Duodenal mucosa (tissue), 2 donors: ENCODE measurements at regions not wholly inside any gene's neighbourhood (a gene's known extent, or its start where the extent isn't known, plus 50 kb on each side); places are given as distances from the start of the nearest gene placed in this dataset.

Experiments
- H3K27ac ChIP-seq: one replicate; pipeline ENCODE4 v1.7.0; 2013; ENCODE audit warnings: low read depth, low read length
- H3K27me3 ChIP-seq, 2 donors: one replicate each; pipeline ENCODE4 v1.7.0; 2013; ENCODE audit warnings: low read length in 2 of 2, control low read depth in 1 of 2; ENCODE audit not compliant: insufficient read depth in 2 of 2, control insufficient read depth in 1 of 2
- H3K36me3 ChIP-seq, 2 donors: one replicate each; pipeline ENCODE4 v1.7.0; 2013; ENCODE audit warnings: low read length in 2 of 2, control low read depth in 1 of 2; ENCODE audit not compliant: insufficient read depth in 2 of 2, control insufficient read depth in 1 of 2
- H3K4me1 ChIP-seq, 2 donors: one replicate each; pipeline ENCODE4 v1.7.0; 2013; ENCODE audit warnings: low read length in 2 of 2, control low read depth in 1 of 2; ENCODE audit not compliant: insufficient read depth in 2 of 2, control insufficient read depth in 1 of 2
- H3K4me3 ChIP-seq, 2 donors: one replicate each; pipeline ENCODE4 v1.7.0; 2013; ENCODE audit warnings: low read length in 2 of 2, low read depth in 1 of 2
- H3K9ac ChIP-seq, 2 donors: one replicate each; pipeline ENCODE4 v1.7.0; 2013; ENCODE audit warnings: low read length in 2 of 2, low read depth in 1 of 2
- H3K9me3 ChIP-seq, 2 donors: one replicate each; pipeline ENCODE4 v1.7.0; 2013; ENCODE audit warnings: low read length in 2 of 2, control low read depth in 1 of 2; ENCODE audit not compliant: control insufficient read depth in 1 of 2

DNA sequence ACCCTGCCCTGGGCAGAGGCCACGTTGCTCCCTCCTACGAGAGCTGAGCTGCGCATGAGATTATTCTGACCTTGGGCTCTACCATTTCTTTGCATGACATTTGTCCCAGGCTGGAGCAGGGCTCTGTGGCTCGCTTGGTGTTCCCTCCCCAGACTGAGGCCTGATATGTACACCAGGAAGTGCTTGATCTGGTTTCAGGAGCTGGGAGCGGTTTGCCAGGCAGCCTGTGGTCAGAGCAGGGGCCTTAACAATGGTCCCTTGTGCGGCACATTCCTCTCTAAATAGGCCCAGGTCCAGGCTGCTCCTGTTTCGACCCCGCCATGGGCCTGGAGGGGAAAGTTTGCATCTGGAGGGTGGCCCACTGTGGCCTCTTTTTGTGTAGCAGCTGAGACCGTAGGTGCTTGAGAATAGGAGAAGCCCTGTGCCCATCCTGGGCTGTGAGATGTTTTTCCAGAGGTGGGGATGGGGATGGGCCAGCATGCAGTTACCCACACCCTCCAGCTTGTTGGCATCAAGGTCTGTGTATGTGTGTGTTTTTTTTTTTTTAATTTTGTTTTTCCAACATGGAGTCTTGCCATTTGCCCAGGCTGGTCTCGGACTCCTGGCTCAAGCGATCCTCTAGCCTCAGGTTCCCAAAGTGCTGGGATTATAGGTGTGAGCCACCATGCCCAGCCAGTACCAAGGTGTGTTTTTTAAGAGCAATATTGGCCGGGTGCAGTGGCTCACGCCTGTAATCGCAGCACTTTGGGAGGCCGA, 253.9 kb downstream of the SEC14L1 start:
- H3K27ac ChIP-seq, result peak overlapping the region; percentile 73
- peaks cover 45 to 58% of the 10 kb centered on the region in 2 donors for H3K4me1 ChIP-seq
- no peaks in the 10 kb centered on the region for H3K9me3 ChIP-seq
- H3K9ac ChIP-seq, result peak overlapping the region in 1 of 2 donors; percentile 4
- H3K4me3 ChIP-seq, result peak overlapping the region in 1 of 2 donors; percentile 2
- H3K36me3 ChIP-seq, result peaks cover 2 to 5% of the 10 kb centered on the region in 2 donors
- H3K27me3 ChIP-seq, result no peaks in the 10 kb centered on the region

DNA sequence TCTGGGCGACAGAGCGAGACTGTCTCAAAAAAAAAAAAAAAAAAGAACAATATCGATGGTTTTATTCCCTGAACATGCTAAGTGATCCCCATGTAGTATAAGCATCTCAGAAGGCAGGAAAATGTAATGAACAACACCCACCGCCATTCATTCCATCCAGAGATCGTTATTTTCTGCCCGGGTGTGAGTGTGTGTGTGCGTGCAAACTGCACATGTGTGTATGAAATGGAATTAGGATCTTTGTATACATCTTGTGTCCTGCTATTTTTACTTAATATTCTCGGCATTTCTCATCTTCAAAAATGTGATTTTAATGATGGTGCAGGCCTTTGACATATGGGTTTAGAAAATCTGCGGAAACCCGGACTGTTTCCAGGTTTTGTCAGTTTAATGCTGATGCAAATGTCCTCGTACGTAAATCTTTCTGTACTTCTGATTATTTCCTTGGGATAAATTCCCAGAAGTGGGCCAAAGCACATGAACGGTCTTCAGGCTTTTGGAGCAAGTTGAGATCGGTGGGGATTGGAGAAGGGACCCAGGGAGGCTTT, 254.8 kb downstream of the SEC14L1 start:
- Histone ChIP-seq H3K27ac (no peak overlapping the region), H3K9me3 (no peaks in the 10 kb centered on the region), H3K36me3 (peaks cover 2 to 5% of the 10 kb centered on the region in 2 donors), H3K27me3 (no peaks in the 10 kb centered on the region), H3K9ac (no peak overlapping the region), H3K4me1 (peaks cover 52 to 63% of the 10 kb centered on the region in 2 donors), H3K4me3 (no peak overlapping the region)

DNA sequence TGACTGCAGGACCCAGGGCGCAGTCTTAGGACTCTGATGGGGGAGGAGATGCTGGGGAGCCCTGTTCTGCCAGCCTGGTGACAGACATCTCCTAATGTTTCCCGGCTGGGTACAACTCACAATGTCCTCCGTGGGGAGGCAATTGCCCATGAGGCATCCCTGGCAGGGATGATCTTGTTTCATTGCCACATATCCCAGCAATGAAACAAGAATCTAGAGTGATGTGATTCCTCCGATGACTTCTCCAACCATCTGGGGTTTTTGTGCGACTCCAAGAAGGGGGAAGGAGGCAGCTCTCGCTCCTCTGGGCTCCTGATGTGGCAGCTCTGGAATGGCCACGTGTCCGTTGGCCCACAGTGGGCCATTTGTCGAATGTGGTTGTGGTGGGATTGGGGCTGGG, 255.8 kb downstream of the SEC14L1 start:
- H3K4me3 ChIP-seq, result no peak overlapping the region
- H3K27me3 ChIP-seq, result no peaks in the 10 kb centered on the region
- no peak overlapping the region for H3K27ac ChIP-seq
- H3K9me3 ChIP-seq, result no peaks in the 10 kb centered on the region
- peaks cover 45 to 58% of the 10 kb centered on the region in 2 donors for H3K4me1 ChIP-seq
- no peak overlapping the region for H3K9ac ChIP-seq
- peaks cover 0 to 5% of the 10 kb centered on the region in 2 donors for H3K36me3 ChIP-seq

DNA sequence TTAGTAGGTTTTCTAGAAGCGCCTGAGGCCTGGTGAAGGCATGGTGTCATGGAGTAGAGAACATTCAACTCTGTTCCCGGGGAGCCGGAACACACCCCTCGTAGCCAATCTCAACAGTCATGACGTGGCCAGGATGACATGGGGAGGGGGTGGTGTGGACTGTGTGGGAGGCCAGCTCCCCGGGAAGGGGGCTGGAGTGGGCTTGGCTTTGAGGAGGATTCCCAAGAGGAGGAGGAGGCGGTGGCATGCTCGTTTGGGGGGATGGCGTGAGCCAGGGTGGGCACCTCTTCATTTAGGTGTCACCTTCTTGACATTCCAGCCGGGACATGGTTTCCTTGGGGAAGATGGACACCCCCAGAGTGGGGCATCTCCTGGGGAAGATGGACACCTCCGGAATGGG, 257.5 kb downstream of the SEC14L1 start:
- Histone ChIP-seq H3K27ac (no peak overlapping the region), H3K4me1 (peaks cover 29 to 42% of the 10 kb centered on the region in 2 donors), H3K27me3 (no peaks in the 10 kb centered on the region), H3K9me3 (no peaks in the 10 kb centered on the region), H3K4me3 (no peak overlapping the region), H3K36me3 (peaks cover 0 to 17% of the 10 kb centered on the region in 2 donors), H3K9ac (no peak overlapping the region)

DNA sequence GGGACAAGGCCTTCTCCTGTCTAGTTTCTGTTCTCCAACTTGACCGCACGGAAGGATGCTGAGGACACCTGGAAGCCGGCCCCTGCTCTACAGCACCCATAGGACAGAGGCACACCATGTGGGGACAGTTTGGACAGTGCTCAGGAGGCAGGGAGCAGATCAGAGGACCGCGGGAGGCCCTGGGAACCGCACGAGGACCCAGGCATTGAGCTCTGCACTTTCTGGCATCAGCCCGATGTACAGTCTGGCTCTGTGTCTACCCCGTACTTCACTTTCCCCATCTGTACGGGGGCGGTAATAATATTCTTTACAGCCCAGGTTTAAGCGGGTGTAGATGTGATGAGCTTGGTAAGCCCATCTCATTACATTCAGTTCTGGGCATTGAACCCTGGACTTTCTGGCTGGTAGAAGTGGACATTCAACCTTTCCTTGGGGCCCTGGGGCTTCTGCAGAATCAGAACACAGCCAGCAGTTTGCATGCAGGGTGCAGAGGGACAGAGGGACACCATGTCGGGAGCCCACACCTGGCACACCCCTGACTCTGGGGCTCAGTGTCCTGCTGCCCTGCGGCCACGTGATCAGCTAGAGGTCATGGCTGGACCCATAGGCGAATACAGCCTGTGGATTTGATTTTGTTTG, 258.7 kb downstream of the SEC14L1 start:
- Histone ChIP-seq H3K9ac (no peak overlapping the region), H3K27ac (no peak overlapping the region), H3K9me3 (no peaks in the 10 kb centered on the region), H3K4me3 (no peak overlapping the region), H3K4me1 (peaks cover 22 to 31% of the 10 kb centered on the region in 2 donors), H3K27me3 (no peaks in the 10 kb centered on the region), H3K36me3 (peaks cover 0 to 25% of the 10 kb centered on the region in 2 donors)

DNA sequence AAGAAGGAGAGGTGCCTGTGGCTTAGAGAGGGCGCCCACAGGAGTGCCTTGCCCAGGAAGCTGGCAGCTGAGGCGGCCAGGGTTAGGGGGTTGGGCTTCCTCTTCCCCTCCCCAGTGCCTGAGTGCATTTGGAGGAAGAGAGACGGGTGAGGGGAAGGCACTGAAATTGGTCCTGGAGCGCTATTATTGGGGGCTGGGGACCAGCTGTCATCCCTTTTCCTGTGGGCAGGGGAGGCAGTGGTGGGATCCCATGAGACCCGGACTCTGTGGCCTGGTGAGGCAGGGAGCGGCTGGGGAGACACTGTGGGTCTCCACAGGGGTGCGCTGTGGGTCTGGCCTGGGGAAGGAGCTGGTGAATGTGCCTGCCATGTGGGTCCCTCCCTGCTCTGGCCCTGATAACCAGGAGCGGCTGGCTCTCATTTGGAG, 259.7 kb downstream of the SEC14L1 start:
- Histone ChIP-seq H3K9ac (no peak overlapping the region), H3K4me1 (peaks cover 21 to 36% of the 10 kb centered on the region in 2 donors), H3K9me3 (no peaks in the 10 kb centered on the region), H3K27ac (no peak overlapping the region), H3K4me3 (no peak overlapping the region), H3K36me3 (peaks cover 0 to 27% of the 10 kb centered on the region in 2 donors), H3K27me3 (no peaks in the 10 kb centered on the region)

DNA sequence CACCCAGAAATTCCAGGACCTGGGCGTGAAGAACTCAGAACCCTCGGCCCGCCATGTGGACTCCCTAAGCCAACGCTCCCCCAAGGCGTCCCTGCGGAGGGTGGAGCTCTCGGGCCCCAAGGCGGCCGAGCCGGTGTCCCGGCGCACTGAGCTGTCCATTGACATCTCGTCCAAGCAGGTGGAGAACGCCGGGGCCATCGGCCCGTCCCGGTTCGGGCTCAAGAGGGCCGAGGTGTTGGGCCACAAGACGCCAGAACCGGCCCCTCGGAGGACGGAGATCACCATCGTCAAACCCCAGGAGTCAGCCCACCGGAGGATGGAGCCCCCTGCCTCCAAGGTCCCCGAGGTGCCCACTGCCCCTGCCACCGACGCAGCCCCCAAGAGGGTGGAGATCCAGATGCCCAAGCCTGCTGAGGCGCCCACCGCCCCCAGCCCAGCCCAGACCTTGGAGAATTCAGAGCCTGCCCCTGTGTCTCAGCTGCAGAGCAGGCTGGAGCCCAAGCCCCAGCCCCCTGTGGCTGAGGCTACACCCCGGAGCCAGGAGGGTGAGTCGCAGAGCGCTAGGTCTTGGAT, 261.5 kb downstream of the SEC14L1 start:
- H3K27ac ChIP-seq, result no peak overlapping the region
- peaks cover 29 to 40% of the 10 kb centered on the region in 2 donors for H3K4me1 ChIP-seq

DNA sequence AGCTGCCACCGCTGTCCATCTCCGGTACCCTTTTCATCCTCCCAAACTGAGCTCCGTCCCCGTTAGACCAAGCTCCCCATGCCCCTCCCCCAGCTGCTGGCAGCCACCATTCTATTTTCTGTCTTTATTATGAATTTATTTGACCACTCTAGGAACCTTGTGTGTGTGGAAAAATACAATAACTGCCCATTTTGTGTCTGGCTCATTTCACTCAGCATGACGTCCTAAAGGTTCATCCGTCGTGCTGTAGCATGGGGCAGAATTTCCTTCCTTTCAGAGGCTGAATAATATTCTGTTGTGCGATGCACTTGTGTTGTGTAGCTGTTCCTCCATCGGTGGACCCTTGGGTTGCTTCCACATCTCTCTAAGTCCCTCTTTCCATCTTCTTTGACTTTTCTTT, 263.1 kb downstream of the SEC14L1 start:
- Histone ChIP-seq H3K4me3 (no peak overlapping the region), H3K9ac (no peak overlapping the region), H3K27ac (no peak overlapping the region), H3K9me3 (no peaks in the 10 kb centered on the region), H3K27me3 (no peaks in the 10 kb centered on the region), H3K4me1 (peaks cover 36 to 54% of the 10 kb centered on the region in 2 donors), H3K36me3 (peaks cover 0 to 27% of the 10 kb centered on the region in 2 donors)

More for the DNA sequence above, 261.5 kb downstream of the SEC14L1 start:
- H3K4me3 ChIP-seq, result no peak overlapping the region
- no peak overlapping the region for H3K9ac ChIP-seq
- peaks cover 0 to 27% of the 10 kb centered on the region in 2 donors for H3K36me3 ChIP-seq
- no peaks in the 10 kb centered on the region for H3K9me3 ChIP-seq
- H3K27me3 ChIP-seq, result no peaks in the 10 kb centered on the region

DNA sequence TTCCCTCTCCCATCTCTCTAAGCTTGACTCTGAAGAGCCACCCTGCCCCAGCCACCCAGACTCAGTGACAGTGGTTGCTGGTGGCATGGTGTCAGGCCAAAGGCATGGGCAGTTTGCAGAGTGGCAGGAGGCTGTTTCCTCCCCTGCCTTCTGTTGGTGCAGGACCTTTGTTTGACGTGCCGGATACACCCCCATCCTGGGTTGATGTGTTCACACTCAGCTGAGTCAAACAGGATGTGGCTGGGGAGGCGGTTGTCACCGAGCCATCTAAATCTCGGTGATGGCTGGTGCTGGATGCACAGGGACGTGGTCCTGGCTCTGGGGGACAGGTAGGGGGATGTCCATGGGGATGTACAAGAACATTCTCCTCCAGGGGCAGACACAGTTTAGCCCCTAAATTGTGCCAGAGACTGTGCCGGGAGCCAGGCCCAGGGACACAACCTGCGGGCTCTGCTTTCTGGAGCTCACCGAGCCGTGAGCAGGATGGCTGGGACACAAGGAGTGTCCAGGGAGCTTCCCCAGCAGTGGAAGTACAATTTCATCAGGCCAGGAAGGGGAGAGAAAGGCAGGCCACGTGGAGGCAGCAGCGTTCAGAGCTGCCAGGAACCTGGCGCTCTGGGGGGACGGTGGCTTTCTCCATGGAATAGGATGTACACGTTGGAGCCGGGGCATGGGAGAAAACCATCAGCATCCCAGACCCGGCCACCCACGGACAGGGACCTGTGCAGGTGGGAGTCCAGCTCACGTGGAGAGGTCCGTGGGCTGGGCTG, 264.2 kb downstream of the SEC14L1 start:
- peak overlapping the region in 1 of 2 donors; percentile 32 for H3K4me3 ChIP-seq

More for the DNA sequence above, 264.2 kb downstream of the SEC14L1 start:
- Histone ChIP-seq H3K27me3 (no peaks in the 10 kb centered on the region), H3K36me3 (peaks cover 0 to 23% of the 10 kb centered on the region in 2 donors), H3K9ac (peak overlapping the region in 1 of 2 donors; percentile 29), H3K4me1 (peaks cover 30 to 55% of the 10 kb centered on the region in 2 donors), H3K9me3 (no peaks in the 10 kb centered on the region), H3K27ac (peak overlapping the region; percentile 44)
